Neural progenitor cell (in vitro differentiated cells): ENCODE measurements at regions not wholly inside any gene's neighbourhood (a gene's known extent, or its start where the extent isn't known, plus 50 kb on each side); places are given as distances from the start of the nearest gene placed in this dataset.

Experiments
- DNase-seq: peaks from one replicate; pipeline ENCODE4 v3.0.0-alpha.2; 2016; ENCODE audit warnings: low spot score
- H2AFZ ChIP-seq: fragments of 200-600 bp; sonication (generic); replicated peaks from 2 replicates; pipeline ENCODE4 v1.6.1; 2016; ENCODE audit warnings: antibody characterized with exemption
- H3F3A ChIP-seq: fragments of 200-600 bp; sonication (generic); 2 replicates; pipeline ENCODE4 v1.6.1; 2016; ENCODE audit warnings: antibody characterized with exemption, low read depth
- H3K27ac ChIP-seq: fragments of 200-600 bp; sonication (generic); 2 replicates; pipeline ENCODE4 v1.5.1; 2016; ENCODE audit warnings: mild to moderate bottlenecking
- H3K27me3 ChIP-seq: fragments of 200-600 bp; sonication (generic); 2 replicates; pipeline ENCODE4 v1.6.1; 2016; ENCODE audit warnings: mild to moderate bottlenecking, moderate library complexity
- H3K36me3 ChIP-seq: fragments of 200-600 bp; sonication (generic); 2 replicates; pipeline ENCODE4 v1.5.1; 2016
- H3K4me1 ChIP-seq: fragments of 200-600 bp; sonication (generic); 2 replicates; pipeline ENCODE4 v1.6.1; 2016; ENCODE audit warnings: mixed run types
- H3K4me2 ChIP-seq: fragments of 200-600 bp; sonication (generic); 2 replicates; pipeline ENCODE4 v1.6.1; 2016
- H3K4me3 ChIP-seq: fragments of 200-600 bp; sonication (generic); 2 replicates; pipeline ENCODE4 v1.5.1; 2016
- H3K79me2 ChIP-seq: fragments of 200-600 bp; sonication (generic); 2 replicates; pipeline ENCODE4 v1.6.1; 2016; ENCODE audit warnings: low read depth
- H3K9ac ChIP-seq: fragments of 200-600 bp; sonication (generic); 2 replicates; pipeline ENCODE4 v1.6.1; 2016
- H3K9me3 ChIP-seq: fragments of 200-600 bp; sonication (generic); 2 replicates; pipeline ENCODE4 v1.5.1; 2016; ENCODE audit warnings: low read depth
- H4K20me1 ChIP-seq: fragments of 200-600 bp; sonication (generic); 2 replicates; pipeline ENCODE4 v1.6.1; 2016; ENCODE audit warnings: low read depth
- H3K27ac Mint-ChIP-seq: 3 replicates; pipeline ENCODE4 v1.8.0; 2021; ENCODE audit warnings: mixed read lengths
- H3K27me3 Mint-ChIP-seq: 2 replicates; pipeline ENCODE4 v1.8.0; 2022; ENCODE audit warnings: low read depth, mild to moderate bottlenecking, inconsistent platforms, moderate library complexity, mixed read lengths; ENCODE audit not compliant: insufficient read depth
- H3K36me3 Mint-ChIP-seq: 3 replicates; pipeline ENCODE4 v1.8.0; 2021; ENCODE audit warnings: mixed read lengths
- H3K4me1 Mint-ChIP-seq: 3 replicates; pipeline ENCODE4 v1.8.0; 2021; ENCODE audit warnings: mixed read lengths
- H3K4me3 Mint-ChIP-seq: 3 replicates; pipeline ENCODE4 v1.8.0; 2021; ENCODE audit warnings: mild to moderate bottlenecking, moderate library complexity, mixed read lengths
- H3K9me3 Mint-ChIP-seq: 3 replicates; pipeline ENCODE4 v1.8.0; 2020; ENCODE audit warnings: mixed read lengths
- CTCF ChIP-seq: fragments of 200-600 bp; sonication (generic); IDR thresholded peaks from 2 replicates; pipeline ENCODE4 v1.5.1; 2017; ENCODE audit warnings: antibody characterized with exemption, mild to moderate bottlenecking
- EZH2 ChIP-seq: fragments of 200-600 bp; sonication (generic); IDR thresholded peaks from 2 replicates; pipeline ENCODE4 v1.6.1; 2017; ENCODE audit warnings: antibody characterized with exemption, mild to moderate bottlenecking, moderate library complexity
- EZH2phosphoT487 ChIP-seq: fragments of 200-600 bp; sonication (generic); IDR thresholded peaks from 2 replicates; pipeline ENCODE4 v1.6.1; 2017; ENCODE audit warnings: antibody characterized with exemption

- Mint-ChIP-seq H3K4me1 (no peaks in the 10 kb centered on the region), H3K36me3 (no peaks in the 10 kb centered on the region), H3K27ac (no peak overlapping the region), H3K9me3 (no peaks in the 10 kb centered on the region), H3K4me3 (no peak overlapping the region), H3K27me3 (peaks cover 3% of the 10 kb centered on the region)
- no peaks in the 10 kb centered on the region for H3K79me2 ChIP-seq
- no peaks in the 10 kb centered on the region for H4K20me1 ChIP-seq
- no peak for DNase-seq
- no peaks in the 10 kb centered on the region for H3F3A ChIP-seq
- H3K27me3 ChIP-seq: no peaks in the 10 kb centered on the region
- H3K4me2 ChIP-seq: no peak overlapping the region
- no peaks in the 10 kb centered on the region for H3K4me1 ChIP-seq
- no peak for TF ChIP-seq EZH2
- no peak for TF ChIP-seq EZH2phosphoT487
- no peak for TF ChIP-seq CTCF
- H3K36me3 ChIP-seq: no peaks in the 10 kb centered on the region
- H2AFZ ChIP-seq: no peak overlapping the region
- no peaks in the 10 kb centered on the region for H3K9me3 ChIP-seq
- H3K9ac ChIP-seq: no peak overlapping the region
- no peak overlapping the region for H3K27ac ChIP-seq
- H3K4me3 ChIP-seq: no peak overlapping the region
These were observed 730.3 kb downstream of the DOK5 start for GRCh38 chr20:55205665-55206064.

GRCh38 chr20:55200317-55200716 lies 724.9 kb downstream of the DOK5 start:
- Histone ChIP-seq H3K4me1 (no peaks in the 10 kb centered on the region), H3K9me3 (no peaks in the 10 kb centered on the region), H3K4me3 (no peak overlapping the region), H3K79me2 (no peaks in the 10 kb centered on the region), H4K20me1 (no peaks in the 10 kb centered on the region), H3K27ac (no peak overlapping the region), H3K27me3 (no peaks in the 10 kb centered on the region), H3K36me3 (no peaks in the 10 kb centered on the region), H2AFZ (no peak overlapping the region), H3K9ac (no peak overlapping the region), H3F3A (no peaks in the 10 kb centered on the region), H3K4me2 (no peak overlapping the region)
- no peak overlapping the region for H3K4me3 Mint-ChIP-seq
- H3K27ac Mint-ChIP-seq: no peak overlapping the region
- DNase-seq: no peak
- H3K36me3 Mint-ChIP-seq: no peaks in the 10 kb centered on the region
- TF ChIP-seq EZH2phosphoT487 (no peak), EZH2 (no peak), CTCF (no peak)
- H3K27me3 Mint-ChIP-seq: peaks cover 2% of the 10 kb centered on the region
- H3K9me3 Mint-ChIP-seq: no peaks in the 10 kb centered on the region
- no peaks in the 10 kb centered on the region for H3K4me1 Mint-ChIP-seq

GRCh38 chr20:55194947-55195346 lies 719.6 kb downstream of the DOK5 start:
- H3K4me3 Mint-ChIP-seq: no peak overlapping the region
- Histone ChIP-seq H3K79me2 (no peaks in the 10 kb centered on the region), H3K4me2 (no peak overlapping the region), H3F3A (no peaks in the 10 kb centered on the region), H3K4me3 (no peak overlapping the region), H3K4me1 (no peaks in the 10 kb centered on the region), H3K27ac (no peak overlapping the region), H3K36me3 (no peaks in the 10 kb centered on the region), H4K20me1 (no peaks in the 10 kb centered on the region), H2AFZ (no peak overlapping the region), H3K27me3 (no peaks in the 10 kb centered on the region), H3K9me3 (no peaks in the 10 kb centered on the region), H3K9ac (no peak overlapping the region)
- DNase-seq: no peak
- H3K27me3 Mint-ChIP-seq: peaks cover 2% of the 10 kb centered on the region
- no peak overlapping the region for H3K27ac Mint-ChIP-seq
- H3K36me3 Mint-ChIP-seq: no peaks in the 10 kb centered on the region
- no peaks in the 10 kb centered on the region for H3K9me3 Mint-ChIP-seq
- H3K4me1 Mint-ChIP-seq: no peaks in the 10 kb centered on the region
- TF ChIP-seq EZH2phosphoT487: no peak
- no peak for TF ChIP-seq CTCF
- no peak for TF ChIP-seq EZH2

GRCh38 chr20:55186228-55186627 lies 710.8 kb downstream of the DOK5 start:
- TF ChIP-seq EZH2phosphoT487 (no peak), EZH2 (no peak), CTCF (no peak)
- no peaks in the 10 kb centered on the region for H3K27me3 ChIP-seq
- no peaks in the 10 kb centered on the region for H3K27me3 Mint-ChIP-seq
- H3F3A ChIP-seq: no peaks in the 10 kb centered on the region
- no peaks in the 10 kb centered on the region for H3K36me3 ChIP-seq
- no peak overlapping the region for H2AFZ ChIP-seq
- H3K9me3 Mint-ChIP-seq: peaks cover 2% of the 10 kb centered on the region
- no peak overlapping the region for H3K9ac ChIP-seq
- H3K9me3 ChIP-seq: no peaks in the 10 kb centered on the region
- H3K36me3 Mint-ChIP-seq: no peaks in the 10 kb centered on the region
- no peak overlapping the region for H3K4me2 ChIP-seq
- no peak for DNase-seq
- H3K27ac Mint-ChIP-seq: no peak overlapping the region
- no peaks in the 10 kb centered on the region for H4K20me1 ChIP-seq
- no peak overlapping the region for H3K27ac ChIP-seq
- no peaks in the 10 kb centered on the region for H3K79me2 ChIP-seq
- no peak overlapping the region for H3K4me3 Mint-ChIP-seq
- H3K4me1 ChIP-seq: no peaks in the 10 kb centered on the region
- no peaks in the 10 kb centered on the region for H3K4me1 Mint-ChIP-seq
- no peak overlapping the region for H3K4me3 ChIP-seq
